ENCODE measurements at regions not wholly inside any gene's neighbourhood (a gene's known extent, or its start where the extent isn't known, plus 50 kb on each side); places are given as distances from the start of the nearest gene placed in this dataset.

GRCh38 chr5:6926491-6927038 is 213.3 kb downstream of the TENT4A start:
- no peak for DNase-seq

- no peak for DNase-seq
Observed at GRCh38 chr5:6936031-6936430, 222.8 kb downstream of the TENT4A start.

- DNase-seq: no peak
Observed at GRCh38 chr5:6937677-6938076, 224.4 kb downstream of the TENT4A start.

- DNase-seq: no peak
Observed at GRCh38 chr5:6941631-6942030, 228.4 kb downstream of the TENT4A start.

- DNase-seq: no peak
Observed at GRCh38 chr5:6943197-6944112, 230.2 kb downstream of the TENT4A start.

- DNase-seq: no peak
Observed at GRCh38 chr5:6948562-6948961, 235.3 kb downstream of the TENT4A start.

- no peak for DNase-seq
Observed at GRCh38 chr5:6949230-6949629, 236.0 kb downstream of the TENT4A start.

- no peak for DNase-seq
Observed at GRCh38 chr5:6950250-6950649, 237.0 kb downstream of the TENT4A start.

- no peak for DNase-seq
Observed at GRCh38 chr5:6950860-6951259, 237.6 kb downstream of the TENT4A start.

GRCh38 chr5:6961123-6961522 is 247.9 kb downstream of the TENT4A start:
- DNase-seq: no peak

- DNase-seq: no peak
Observed at GRCh38 chr5:6961837-6962635, 248.8 kb downstream of the TENT4A start.

- DNase-seq: no peak
Observed at GRCh38 chr5:6976971-6977370, 263.7 kb downstream of the TENT4A start.

GRCh38 chr5:6979061-6979460 is 265.8 kb downstream of the TENT4A start:
- DNase-seq: no peak

- DNase-seq: no peak
Observed at GRCh38 chr5:6989230-6989629, 276.0 kb downstream of the TENT4A start.

GRCh38 chr5:6994097-6994496 is 280.9 kb downstream of the TENT4A start:
- no peak for DNase-seq

- DNase-seq: no peak
Observed at GRCh38 chr5:6995115-6995514, 281.9 kb downstream of the TENT4A start.

- no peak for DNase-seq
Observed at GRCh38 chr5:7000310-7000709, 287.1 kb downstream of the TENT4A start.

GRCh38 chr5:7010591-7010990 is 297.4 kb downstream of the TENT4A start:
- DNase-seq: no peak

GRCh38 chr5:7012057-7012456 is 298.8 kb downstream of the TENT4A start:
- no peak for DNase-seq

- no peak for DNase-seq
Observed at GRCh38 chr5:7014611-7015010, 301.4 kb downstream of the TENT4A start.

GRCh38 chr5:7015586-7016256 is 302.5 kb downstream of the TENT4A start:
- no peak for DNase-seq

- DNase-seq: no peak
Observed at GRCh38 chr5:7016999-7017747, 303.9 kb downstream of the TENT4A start.

Measured in GF-D8 (cell line).